RWPE2 (cell line): ENCODE measurements at regions not wholly inside any gene's neighbourhood (a gene's known extent, or its start where the extent isn't known, plus 50 kb on each side); places are given as distances from the start of the nearest gene placed in this dataset.

ENCODE experiments used
- ATAC-seq: fragments of 200-7000 bp; cut with Tn5 transposase; 3 replicates; pipeline ENCODE4 v1.9.1; 2021; ENCODE audit warnings: low read depth
- DNase-seq: peaks from one replicate; pipeline ENCODE4 v3.0.0-alpha.2; 2020; ENCODE audit warnings: low spot score
- H3K27ac ChIP-seq: fragments of 450-650 bp; 2 replicates; pipeline ENCODE4 v1.5.1; 2017; ENCODE audit warnings: mild to moderate bottlenecking; ENCODE audit not compliant: poor library complexity, severe bottlenecking
- H3K27me3 ChIP-seq: fragments of 250-450 bp; sonication (Bioruptor Pico); 2 replicates; pipeline ENCODE4 v1.5.1; 2021; ENCODE audit warnings: mild to moderate bottlenecking, moderate library complexity; ENCODE audit not compliant: insufficient read depth, poor library complexity, severe bottlenecking
- H3K36me3 ChIP-seq: fragments of 250-450 bp; sonication (Bioruptor Pico); 2 replicates; pipeline ENCODE4 v1.5.1; 2020; ENCODE audit warnings: low read depth, mild to moderate bottlenecking, moderate library complexity
- H3K4me1 ChIP-seq: fragments of 250-450 bp; sonication (Bioruptor Pico); 2 replicates; pipeline ENCODE4 v1.5.1; 2021; ENCODE audit warnings: mild to moderate bottlenecking, moderate library complexity; ENCODE audit not compliant: insufficient read depth, poor library complexity, severe bottlenecking
- H3K4me3 ChIP-seq: fragments of 250-450 bp; sonication (Bioruptor Pico); 2 replicates; pipeline ENCODE4 v1.5.1; 2021; ENCODE audit warnings: mild to moderate bottlenecking, moderate library complexity; ENCODE audit not compliant: severe bottlenecking
- H3K9me3 ChIP-seq: fragments of 250-450 bp; sonication (Bioruptor Pico); 2 replicates; pipeline ENCODE4 v1.5.1; 2021; ENCODE audit warnings: mild to moderate bottlenecking, moderate library complexity; ENCODE audit not compliant: severe bottlenecking
- CTCF ChIP-seq: fragments of 450-650 bp; IDR thresholded peaks from one replicate; pipeline ENCODE4 v1.5.1; 2017; ENCODE audit warnings: mild to moderate bottlenecking, moderate library complexity; ENCODE audit not compliant: poor library complexity, severe bottlenecking

- no peak overlapping the region for H3K27ac ChIP-seq
- H3K9me3 ChIP-seq: no peaks in the 10 kb centered on the region
- no peak overlapping the region for H3K4me3 ChIP-seq
- H3K36me3 ChIP-seq: no peaks in the 10 kb centered on the region
- DNase-seq (no peak), ATAC-seq (no peak)
- no peaks in the 10 kb centered on the region for H3K4me1 ChIP-seq
- H3K27me3 ChIP-seq: no peaks in the 10 kb centered on the region
- no peak for TF ChIP-seq CTCF
Observed at GRCh38 chr3:103899328-103899727, 1464.5 kb downstream of the ZPLD1 start.

- H3K36me3 ChIP-seq: no peaks in the 10 kb centered on the region
- no peaks in the 10 kb centered on the region for H3K9me3 ChIP-seq
- DNase-seq (no peak), ATAC-seq (no peak)
- TF ChIP-seq CTCF: no peak
- H3K27me3 ChIP-seq: no peaks in the 10 kb centered on the region
- H3K27ac ChIP-seq: no peak overlapping the region
- no peaks in the 10 kb centered on the region for H3K4me1 ChIP-seq
- no peak overlapping the region for H3K4me3 ChIP-seq
Observed at GRCh38 chr3:103904991-103905390, 1461.7 kb upstream of the ALCAM start.

- TF ChIP-seq CTCF: no peak
- no peaks in the 10 kb centered on the region for H3K27me3 ChIP-seq
- no peak overlapping the region for H3K4me3 ChIP-seq
- no peak overlapping the region for H3K27ac ChIP-seq
- H3K4me1 ChIP-seq: no peaks in the 10 kb centered on the region
- ATAC-seq (no peak), DNase-seq (no peak)
- H3K36me3 ChIP-seq: no peaks in the 10 kb centered on the region
- no peaks in the 10 kb centered on the region for H3K9me3 ChIP-seq
Observed at GRCh38 chr3:103906304-103906703, 1460.4 kb upstream of the ALCAM start.

- Histone ChIP-seq H3K9me3 (no peaks in the 10 kb centered on the region), H3K36me3 (no peaks in the 10 kb centered on the region), H3K27ac (no peak overlapping the region), H3K4me1 (no peaks in the 10 kb centered on the region), H3K4me3 (no peak overlapping the region), H3K27me3 (no peaks in the 10 kb centered on the region)
- DNase-seq: no peak
- TF ChIP-seq CTCF: no peak
- no peak for ATAC-seq
Observed at GRCh38 chr3:103906808-103907207, 1459.9 kb upstream of the ALCAM start.

- Histone ChIP-seq H3K4me1 (no peaks in the 10 kb centered on the region), H3K27ac (no peak overlapping the region), H3K27me3 (no peaks in the 10 kb centered on the region), H3K4me3 (no peak overlapping the region), H3K9me3 (no peaks in the 10 kb centered on the region), H3K36me3 (no peaks in the 10 kb centered on the region)
- DNase-seq (no peak), ATAC-seq (no peak)
- no peak for TF ChIP-seq CTCF
Observed at GRCh38 chr3:103907567-103907966, 1459.1 kb upstream of the ALCAM start.
